ENCODE measurements at regions not wholly inside any gene's neighbourhood (a gene's known extent, or its start where the extent isn't known, plus 50 kb on each side); places are given as distances from the start of the nearest gene placed in this dataset.

- no peak for TF ChIP-seq CTCF (IDR thresholded peaks at IDR 0.05 in 8 of 11, conservative IDR thresholded peaks at IDR 0.05 in 3 of 11)
- no peak for TF ChIP-seq POLR2A (IDR thresholded peaks at IDR 0.05)
- TF ChIP-seq POLR2AphosphoS5 (IDR thresholded peaks at IDR 0.05), result no peak
Observed at GRCh38 chr20:22846863-22847262, 188.2 kb upstream of the SSTR4 start.
